GM12891 (cell line): ENCODE measurements at regions not wholly inside any gene's neighbourhood (a gene's known extent, or its start where the extent isn't known, plus 50 kb on each side); places are given as distances from the start of the nearest gene placed in this dataset.
"Not testable (repeated sequence)": the region's sequence is repeated elsewhere in the genome, so short reads cannot be mapped to it uniquely, and the experiment has no call there.

Experiments used
- DNase-seq: peaks from one replicate; pipeline ENCODE4 v3.0.0; 2011; ENCODE audit warnings: low spot score; ENCODE audit not compliant: insufficient read length
- FAIRE-seq: peaks from 2 replicates; lab custom pipeline; 2011; peaks lifted over from hg19 to GRCh38; lab: Jason Lieb, UNC
- PAX5 ChIP-seq: IDR thresholded peaks from 2 replicates; pipeline ENCODE4 v1.6.1; 2011; ENCODE audit warnings: low read length, moderate library complexity, mild to moderate bottlenecking; ENCODE audit not compliant: insufficient read depth, severe bottlenecking
- POLR2A ChIP-seq: IDR thresholded peaks from 2 replicates; pipeline ENCODE4 v1.6.1; 2011; ENCODE audit warnings: low read depth, low read length, control low read depth
- POLR2AphosphoS5 ChIP-seq: IDR thresholded peaks from 2 replicates; pipeline ENCODE4 v1.6.1; 2011; ENCODE audit warnings: low read depth, low read length, control low read depth
- POU2F2 ChIP-seq: IDR thresholded peaks from 2 replicates; pipeline ENCODE4 v1.6.1; 2011; ENCODE audit warnings: low read depth, mild to moderate bottlenecking, control low read depth, low read length, moderate library complexity
- SPI1 ChIP-seq: IDR thresholded peaks from 2 replicates; pipeline ENCODE4 v1.6.1; 2011; ENCODE audit warnings: low read depth, low read length, control low read depth
- TAF1 ChIP-seq: IDR thresholded peaks from 2 replicates; pipeline ENCODE4 v1.6.1; 2011; ENCODE audit warnings: low read depth, low read length, control low read depth

DNA sequence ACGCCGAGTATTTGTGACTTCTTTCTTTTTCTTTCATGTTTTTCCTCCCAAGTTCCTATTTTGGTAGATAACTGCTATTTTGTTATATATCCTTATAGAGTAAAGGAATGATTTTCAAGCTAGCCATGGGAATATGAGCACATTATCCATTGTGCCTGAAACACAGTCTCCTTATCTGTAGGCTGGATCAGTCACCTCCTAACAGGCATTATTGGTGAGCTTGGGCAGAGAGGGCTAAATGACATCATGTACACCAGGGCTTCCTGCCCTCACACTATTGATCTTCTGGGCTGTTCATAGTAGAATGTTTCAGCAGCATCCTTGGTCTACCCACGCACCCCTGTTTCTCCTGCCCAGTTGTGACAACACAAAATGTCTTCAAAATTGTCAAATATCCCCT is 88.1 kb upstream of the CTBP2 start:
- FAIRE-seq (no peak), DNase-seq (no peak)

DNA sequence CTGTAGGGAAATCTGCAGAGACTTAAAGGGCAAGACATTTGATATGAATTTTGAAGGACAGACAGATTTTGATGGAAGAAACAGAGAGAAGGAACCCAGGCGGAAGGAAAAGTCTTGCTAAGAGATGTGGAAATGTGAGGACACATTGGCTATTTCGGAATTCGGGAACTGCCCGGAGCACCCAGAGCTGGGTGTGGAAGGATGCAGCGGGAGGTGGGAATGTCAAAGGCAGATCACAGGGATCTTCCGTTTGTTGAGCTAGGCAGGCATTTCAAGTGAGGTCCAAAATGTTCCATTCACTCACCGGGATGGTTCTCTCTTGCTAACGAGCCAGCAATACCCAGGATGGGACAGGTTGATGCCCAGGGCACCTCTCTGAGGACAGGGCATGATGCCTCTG is 87.2 kb upstream of the CTBP2 start:
- TF ChIP-seq POU2F2 (no peak), TAF1 (no peak), POLR2A (no peak), POLR2AphosphoS5 (no peak), SPI1 (no peak), PAX5 (no peak)
- no peak for FAIRE-seq
- DNase-seq = no peak

More for the DNA sequence above, 88.1 kb upstream of the CTBP2 start:
- TF ChIP-seq SPI1 (no peak), POLR2A (no peak), POU2F2 (no peak), TAF1 (no peak), POLR2AphosphoS5 (no peak), PAX5 (no peak)

DNA sequence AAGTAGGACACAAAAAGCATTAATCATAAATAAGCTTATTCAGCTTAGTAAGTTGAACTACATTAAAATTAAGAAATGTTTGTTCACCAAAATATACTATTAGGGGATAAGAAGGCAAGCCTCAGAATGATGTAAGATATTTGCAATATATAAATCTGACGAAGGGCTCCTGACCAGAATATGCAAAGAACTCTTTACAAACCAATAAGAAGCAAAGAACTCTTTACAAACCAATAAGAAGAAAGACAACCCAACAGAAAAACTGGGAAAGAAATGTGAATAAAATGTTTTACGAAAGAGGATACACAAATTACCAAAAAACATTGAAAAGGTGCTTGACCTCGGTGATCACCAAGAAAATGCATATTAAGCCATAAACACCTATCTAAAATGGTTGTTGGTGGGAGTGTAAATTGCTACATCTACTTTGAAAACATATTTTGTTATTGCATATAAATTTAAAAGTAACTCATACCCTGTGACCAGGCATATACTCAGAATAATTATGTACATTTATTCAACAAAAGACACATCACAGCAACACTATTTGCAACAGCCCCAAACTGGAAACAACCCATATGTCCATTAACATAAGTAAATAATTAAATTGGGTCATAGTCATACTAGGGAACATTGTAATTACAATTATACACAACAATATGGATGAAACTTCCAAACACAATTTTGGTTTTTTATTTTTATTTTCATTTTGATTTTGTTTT is 83.3 kb upstream of the CTBP2 start:
- no peak for DNase-seq
- FAIRE-seq = no peak
- no peak for TF ChIP-seq POLR2A
- TF ChIP-seq POU2F2 = no peak
- no peak for TF ChIP-seq SPI1
- TF ChIP-seq POLR2AphosphoS5 = no peak
- no peak for TF ChIP-seq TAF1
- no peak for TF ChIP-seq PAX5

DNA sequence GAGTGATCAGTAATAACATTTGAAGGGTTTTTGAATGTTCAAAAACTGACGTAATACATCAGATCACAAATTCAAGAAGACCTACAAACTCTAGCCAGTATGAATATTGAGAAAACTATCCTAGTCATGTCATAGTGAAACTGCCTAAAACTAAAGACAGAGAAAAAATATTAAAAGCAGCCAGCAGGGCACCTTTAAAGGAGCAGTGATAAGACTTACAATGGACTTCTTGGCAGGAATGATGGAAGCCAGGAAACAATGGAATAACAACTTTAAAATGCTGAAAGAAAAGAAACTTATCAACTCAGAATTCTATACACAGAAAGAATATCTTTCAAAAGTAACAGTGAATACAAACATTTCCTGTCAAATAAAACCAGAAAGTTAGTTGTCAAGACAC is 78.3 kb upstream of the CTBP2 start:
- no peak for FAIRE-seq
- DNase-seq = no peak
- TF ChIP-seq POLR2A (no peak), SPI1 (no peak), TAF1 (no peak), POU2F2 (no peak), PAX5 (no peak), POLR2AphosphoS5 (no peak)

DNA sequence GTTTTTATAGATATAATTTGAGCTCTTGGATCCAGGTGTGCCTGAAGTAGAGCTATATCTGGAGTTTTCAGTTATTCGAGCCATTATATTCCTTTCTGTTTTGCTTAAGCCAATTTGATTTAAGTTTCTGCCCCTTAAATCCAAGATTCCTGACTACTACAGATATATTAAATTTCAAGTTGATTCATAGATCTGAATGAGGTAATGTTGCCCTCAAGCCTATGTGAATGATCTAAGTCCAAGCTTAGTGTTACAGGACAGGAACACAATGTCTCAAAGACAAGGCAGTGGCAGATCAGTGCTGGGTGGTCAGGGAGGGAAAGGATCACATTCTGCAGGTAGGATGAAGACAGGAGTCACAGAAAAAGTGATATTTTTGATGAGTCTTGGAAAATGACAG is 75.7 kb upstream of the CTBP2 start:
- no peak for DNase-seq
- TF ChIP-seq PAX5 (no peak), SPI1 (no peak), TAF1 (no peak), POLR2A (no peak), POU2F2 (no peak), POLR2AphosphoS5 (no peak)
- no peak for FAIRE-seq

DNA sequence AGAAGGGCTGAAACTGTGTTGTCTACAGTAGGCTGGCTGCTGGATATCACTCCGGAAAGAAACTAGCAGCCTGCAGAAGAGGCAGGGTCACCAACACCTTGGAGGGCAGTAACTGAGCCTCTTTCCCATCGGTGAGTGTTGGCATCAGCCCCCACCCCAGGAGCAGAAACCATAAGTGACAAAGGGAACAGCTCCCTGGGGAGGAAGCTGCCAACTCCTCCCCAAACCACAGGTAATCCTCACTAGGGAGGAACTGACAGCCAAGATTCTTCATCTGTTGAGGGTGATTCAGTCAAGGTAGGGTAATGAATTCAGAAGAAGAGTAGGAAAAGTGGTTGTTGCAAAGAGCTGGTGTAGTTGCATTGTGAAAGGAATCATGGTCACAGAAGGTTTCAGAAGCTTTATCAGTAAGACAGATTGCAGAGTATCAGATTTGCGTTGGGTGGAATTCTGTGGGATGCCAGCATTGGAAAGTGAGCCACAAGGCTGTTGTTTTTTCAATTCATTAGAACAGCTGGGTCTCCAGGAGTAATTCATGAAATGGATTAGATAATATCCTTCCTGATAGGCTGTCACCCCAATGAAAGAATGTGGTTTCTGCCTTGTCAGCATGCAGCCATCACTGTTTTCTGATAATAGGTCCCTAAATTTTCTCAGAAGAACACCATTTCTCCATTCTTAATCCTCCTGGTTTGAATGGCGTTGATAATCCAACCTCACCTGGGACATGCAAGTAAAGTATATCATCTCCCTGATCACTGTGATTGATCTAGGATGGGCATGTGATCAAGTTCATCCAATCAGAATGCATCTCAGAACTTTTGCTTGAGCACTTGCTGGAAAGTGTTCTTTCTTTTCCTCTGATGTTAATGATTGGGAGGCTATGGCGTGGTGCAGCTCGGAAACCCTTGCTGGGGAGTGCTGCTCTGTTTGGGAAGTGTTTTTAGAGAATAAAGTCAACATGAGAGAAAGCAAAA is 75.0 kb upstream of the CTBP2 start:
- TF ChIP-seq POU2F2 = no peak
- no peak for TF ChIP-seq POLR2AphosphoS5
- TF ChIP-seq SPI1 = no peak
- TF ChIP-seq PAX5 = no peak
- no peak for TF ChIP-seq POLR2A
- TF ChIP-seq TAF1 = no peak
- FAIRE-seq = no peak
- no peak for DNase-seq

DNA sequence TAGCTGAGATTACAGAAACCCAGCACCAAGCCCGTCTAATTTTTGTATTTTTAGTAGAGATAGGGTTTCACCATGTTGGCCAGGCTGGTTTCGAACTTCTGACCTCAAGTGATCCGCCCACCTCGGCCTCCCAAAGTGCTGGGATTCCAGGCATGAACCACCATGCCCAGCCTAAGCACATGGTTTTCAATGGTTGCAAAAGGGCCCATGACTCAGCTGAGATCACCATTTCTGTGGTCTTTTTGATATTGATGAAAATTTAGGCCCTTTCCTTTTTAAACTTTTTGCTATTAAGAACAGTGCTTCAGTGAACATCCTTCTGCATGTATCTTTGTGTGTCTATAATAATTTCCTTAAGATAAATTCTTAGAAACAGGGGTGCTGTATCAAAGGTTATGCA is 74.2 kb upstream of the CTBP2 start:
- DNase-seq, FAIRE-seq: not testable (repeated sequence)

DNA sequence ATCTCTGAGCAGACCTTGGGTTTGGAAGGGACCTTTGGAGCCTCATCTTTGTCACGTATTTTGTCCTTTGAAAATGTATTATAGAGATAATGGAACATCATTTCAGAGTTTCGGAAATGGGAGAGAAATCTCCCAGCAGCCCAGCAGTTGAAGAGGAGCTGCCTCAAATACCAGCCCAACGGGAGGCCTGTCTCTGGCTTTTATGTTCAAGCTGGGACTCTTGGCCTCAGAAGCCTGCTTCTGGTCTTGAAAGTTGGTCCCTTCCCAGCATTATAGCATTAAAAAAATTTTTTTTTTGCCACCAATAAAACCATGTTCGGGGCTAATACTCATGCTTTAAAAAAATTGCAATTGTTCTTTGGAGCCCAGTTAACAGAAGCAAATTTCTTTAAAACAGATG is 73.4 kb upstream of the CTBP2 start:
- TF ChIP-seq POLR2AphosphoS5 = no peak
- no peak for TF ChIP-seq POLR2A
- TF ChIP-seq SPI1 = no peak
- no peak for TF ChIP-seq PAX5
- TF ChIP-seq TAF1 = no peak
- TF ChIP-seq POU2F2 = no peak
- DNase-seq (no peak), FAIRE-seq (no peak)

DNA sequence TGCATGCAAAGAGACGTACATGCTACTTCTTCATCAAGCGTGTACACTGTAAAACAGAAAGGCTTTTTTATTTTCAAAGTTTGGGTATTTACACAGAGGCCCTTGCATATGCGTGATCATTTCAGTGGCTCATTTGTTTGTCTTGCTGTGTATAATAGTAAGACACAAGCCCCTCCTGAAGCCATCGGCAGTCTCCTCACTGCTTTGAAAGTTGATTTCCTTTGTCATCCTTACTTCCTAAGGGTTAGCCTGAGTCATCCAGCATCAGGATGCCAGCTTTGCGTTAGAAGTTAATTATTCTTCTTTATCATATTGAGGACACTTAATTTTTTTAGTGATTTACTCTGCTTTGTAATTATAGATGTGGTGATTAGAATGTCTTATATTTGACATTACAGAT is 72.5 kb upstream of the CTBP2 start:
- no peak for FAIRE-seq
- DNase-seq = no peak
- TF ChIP-seq TAF1 = no peak
- TF ChIP-seq PAX5 = no peak
- TF ChIP-seq POLR2AphosphoS5 = no peak
- TF ChIP-seq SPI1 = no peak
- no peak for TF ChIP-seq POLR2A
- TF ChIP-seq POU2F2 = no peak
